SK-N-SH (cell line): ENCODE measurements at regions not wholly inside any gene's neighbourhood (a gene's known extent, or its start where the extent isn't known, plus 50 kb on each side); places are given as distances from the start of the nearest gene placed in this dataset.
"Not testable (repeated sequence)": the region's sequence is repeated elsewhere in the genome, so short reads cannot be mapped to it uniquely, and the experiment has no call there.

Experiments used
- CTCF ChIA-PET: fragments of 300-600, 350-600 bp; formaldehyde crosslinking; extraction: SDS; loops from one replicate; lab custom pipeline; 2021; lab: Yijun Ruan, JAX
- POLR2A ChIA-PET: fragments of 350-600 bp; sonication (Branson Sonifier 250); formaldehyde crosslinking; extraction: SDS; loops from one replicate; lab custom pipeline; 2020; ENCODE audit warnings: antibody characterized with exemption, inconsistent platforms; lab: Yijun Ruan, JAX
- DNase-seq: peaks from one replicate; pipeline ENCODE4 v3.0.0; 2012
- H2AFZ ChIP-seq: fragments of 200-600 bp; sonication (generic); 2 replicates; pipeline ENCODE4 v1.8.1; 2016; ENCODE audit warnings: antibody characterized with exemption, mild to moderate bottlenecking, low read depth
- H3F3A ChIP-seq: fragments of 200-600 bp; sonication (generic); replicated peaks from 2 replicates; pipeline ENCODE3; 2016; ENCODE audit warnings: antibody characterized with exemption, mild to moderate bottlenecking; ENCODE audit not compliant: insufficient read depth
- H3K27ac ChIP-seq, 2 experiments: fragments of 200-500 bp in 1 of 2; fragments of 200-600 bp in 1 of 2; sonication (Bioruptor generic) in 1 of 2; sonication (generic), shearing (Covaris generic) in 1 of 2; 2 replicates each; pipeline versions ENCODE4 v1.5.1 to v1.6.1; 2014 to 2016; ENCODE audit warnings: low read depth in 2 of 2, inconsistent platforms in 1 of 2, low read length in 1 of 2, mild to moderate bottlenecking in 1 of 2, mixed read lengths in 1 of 2
- H3K27me3 ChIP-seq: fragments of 200-600 bp; sonication (generic), shearing (Covaris generic); 2 replicates; pipeline ENCODE4 v1.6.1; 2016; ENCODE audit warnings: mixed run types; ENCODE audit not compliant: insufficient read depth
- H3K36me3 ChIP-seq, 2 experiments: fragments of 200-500 bp in 1 of 2; fragments of 200-600 bp in 1 of 2; sonication (Bioruptor generic) in 1 of 2; sonication (generic) in 1 of 2; replicated peaks in 1 of 2; 2 replicates each; pipeline versions ENCODE3 to v1.5.1; 2014 to 2016; ENCODE audit warnings: low read length in 1 of 2, mild to moderate bottlenecking in 1 of 2; ENCODE audit not compliant: insufficient read depth in 2 of 2, control insufficient read depth in 1 of 2
- H3K4me1 ChIP-seq, 2 experiments: fragments of 200-500 bp in 1 of 2; fragments of 200-600 bp in 1 of 2; sonication (Bioruptor generic) in 1 of 2; sonication (generic), shearing (Covaris generic) in 1 of 2; 2 replicates each; pipeline versions ENCODE4 v1.5.1 to v1.6.1; 2014 to 2016; ENCODE audit warnings: low read depth in 1 of 2, low read length in 1 of 2, mixed run types in 1 of 2; ENCODE audit not compliant: insufficient read depth in 2 of 2, control insufficient read depth in 1 of 2
- H3K4me2 ChIP-seq: fragments of 200-600 bp; sonication (generic), shearing (Covaris generic); 2 replicates; pipeline ENCODE4 v1.6.1; 2017; ENCODE audit warnings: mixed run types
- H3K4me3 ChIP-seq, 2 experiments: fragments of 200-500 bp in 1 of 2; fragments of 200-600 bp in 1 of 2; sonication (Bioruptor generic) in 1 of 2; sonication (generic), shearing (Covaris generic) in 1 of 2; 2 replicates each; pipeline versions ENCODE4 v1.5.1 to v1.8.1; 2014 to 2016; ENCODE audit warnings: low read depth in 2 of 2, inconsistent platforms in 1 of 2, low read length in 1 of 2, mild to moderate bottlenecking in 1 of 2, mixed read lengths in 1 of 2, moderate library complexity in 1 of 2
- H3K79me2 ChIP-seq: fragments of 200-600 bp; sonication (generic); 2 replicates; pipeline ENCODE4 v1.8.1; 2017; ENCODE audit warnings: mild to moderate bottlenecking; ENCODE audit not compliant: insufficient read depth
- H3K9ac ChIP-seq: fragments of 200-600 bp; sonication (generic); 2 replicates; pipeline ENCODE4 v1.6.1; 2017; ENCODE audit warnings: mixed run types
- H3K9me2 ChIP-seq: fragments of 200-600 bp; sonication (generic); 2 replicates; pipeline ENCODE4 v1.6.1; 2017; ENCODE audit warnings: mixed run types
- H3K9me3 ChIP-seq: fragments of 200-600 bp; sonication (generic); 2 replicates; pipeline ENCODE4 v1.6.1; 2017; ENCODE audit warnings: mixed run types, mild to moderate bottlenecking, moderate library complexity
- H4K20me1 ChIP-seq: fragments of 200-600 bp; sonication (generic); 2 replicates; pipeline ENCODE4 v1.6.1; 2017; ENCODE audit warnings: mild to moderate bottlenecking, mixed run types; ENCODE audit not compliant: insufficient read depth
- EP300 ChIP-seq, 2 experiments: IDR thresholded peaks; 2 replicates each; pipeline versions ENCODE4 v1.4.0 to v1.6.1; 2012; ENCODE audit warnings: borderline replicate concordance in 1 of 2, low read depth in 1 of 2, low read length in 1 of 2
- FOSL2 ChIP-seq: IDR thresholded peaks from 2 replicates; pipeline ENCODE4 v1.4.0; 2012; ENCODE audit warnings: low read depth, mild to moderate bottlenecking, moderate library complexity, borderline replicate concordance
- GABPA ChIP-seq: IDR thresholded peaks from 2 replicates; pipeline ENCODE4 v1.4.0; 2012; ENCODE audit warnings: low read depth, mild to moderate bottlenecking
- JUND ChIP-seq: IDR thresholded peaks from 2 replicates; pipeline ENCODE4 v1.4.0; 2012
- MXI1 ChIP-seq: IDR thresholded peaks from 2 replicates; pipeline ENCODE4 v1.6.1; 2012; ENCODE audit warnings: mild to moderate bottlenecking, low read depth, low read length, improper control_type of control experiment
- POLR2AphosphoS5 ChIP-seq: IDR thresholded peaks from 2 replicates; pipeline ENCODE4 v1.6.1; 2012; ENCODE audit warnings: low read depth, low read length
- RAD21 ChIP-seq: IDR thresholded peaks from 2 replicates; pipeline ENCODE4 v1.6.1; 2012; ENCODE audit warnings: mild to moderate bottlenecking, low read length
- REST ChIP-seq: IDR thresholded peaks from 2 replicates; pipeline ENCODE4 v1.6.1; 2012; ENCODE audit warnings: mild to moderate bottlenecking, low read depth, low read length, moderate library complexity
- WGBS: methylation state at CpG from one replicate; pipeline ENCODE4 v1.1.6; 2017; ENCODE audit warnings: low lambda C conversion rate; 5-methylcytosine and 5-hydroxymethylcytosine counted together
- TF ChIP-seq, protein P1 (sequence below): fragments of 150-350 bp; IDR thresholded peaks from 2 replicates; pipeline ENCODE4 v1.6.1; 2017; ENCODE audit warnings: antibody characterized with exemption, low read length, low read depth, borderline replicate concordance
- TF ChIP-seq, protein P2 (sequence below): fragments of 150-350 bp; IDR thresholded peaks from 2 replicates; pipeline ENCODE4 v1.6.1; 2016; ENCODE audit warnings: mild to moderate bottlenecking, low read depth, low read length

DNA sequence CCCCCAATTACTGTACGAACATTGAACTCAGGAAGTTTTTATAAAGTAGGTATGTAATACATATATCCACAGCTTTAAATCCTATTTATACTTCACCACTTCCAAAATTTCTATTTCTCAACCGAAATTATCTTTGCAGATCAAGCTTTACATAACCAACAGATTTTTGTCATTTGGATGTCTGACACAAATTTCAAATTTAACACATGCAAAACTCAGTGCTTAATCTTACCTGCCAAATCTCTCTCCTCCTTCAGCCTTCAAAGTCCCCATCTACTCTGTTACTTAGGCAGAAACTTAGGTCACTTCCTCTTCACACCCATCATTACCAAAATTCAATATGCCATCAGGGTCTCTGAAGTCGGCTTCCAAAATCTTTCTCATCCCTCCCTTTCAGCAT lies 990.1 kb upstream of the NRXN1 start (continued):
- TF ChIP-seq, protein P1, sequence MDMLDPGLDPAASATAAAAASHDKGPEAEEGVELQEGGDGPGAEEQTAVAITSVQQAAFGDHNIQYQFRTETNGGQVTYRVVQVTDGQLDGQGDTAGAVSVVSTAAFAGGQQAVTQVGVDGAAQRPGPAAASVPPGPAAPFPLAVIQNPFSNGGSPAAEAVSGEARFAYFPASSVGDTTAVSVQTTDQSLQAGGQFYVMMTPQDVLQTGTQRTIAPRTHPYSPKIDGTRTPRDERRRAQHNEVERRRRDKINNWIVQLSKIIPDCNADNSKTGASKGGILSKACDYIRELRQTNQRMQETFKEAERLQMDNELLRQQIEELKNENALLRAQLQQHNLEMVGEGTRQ = no peak
- TF ChIP-seq RAD21 (no peak), JUND (no peak), GABPA (no peak), FOSL2 (no peak), EP300 (IDR thresholded peaks at IDR 0.05; ENCODE audit: borderline replicate concordance in 1 of 2, low read depth in 1 of 2, low read length in 1 of 2) (no peak)

GRCh38 chr2:52017646-52018235 lies 985.8 kb upstream of the NRXN1 start:
- no peaks in the 10 kb centered on the region for H3K79me2 ChIP-seq
- no peak overlapping the region for H3K27ac ChIP-seq
- H3K4me2 ChIP-seq = no peak overlapping the region
- no peaks in the 10 kb centered on the region for H3K4me1 ChIP-seq
- H3K36me3 ChIP-seq = no peaks in the 10 kb centered on the region
- H3K27me3 ChIP-seq = no peaks in the 10 kb centered on the region
- H3F3A ChIP-seq = no peaks in the 10 kb centered on the region
- ChIA-PET CTCF (no interaction called here), POLR2A (no interaction called here)
- no peaks in the 10 kb centered on the region for H3K9me2 ChIP-seq
- H3K4me3 ChIP-seq = no peak overlapping the region
- no peak for DNase-seq
- no peaks in the 10 kb centered on the region for H3K9me3 ChIP-seq
- WGBS = 48% methylated on average over 5 of the region's 7 CpGs
- H2AFZ ChIP-seq = no peak overlapping the region
- no peak overlapping the region for H3K9ac ChIP-seq
- no peaks in the 10 kb centered on the region for H4K20me1 ChIP-seq
- TF ChIP-seq MXI1 (no peak), POLR2AphosphoS5 (no peak), REST (no peak)
- TF ChIP-seq, protein P2, sequence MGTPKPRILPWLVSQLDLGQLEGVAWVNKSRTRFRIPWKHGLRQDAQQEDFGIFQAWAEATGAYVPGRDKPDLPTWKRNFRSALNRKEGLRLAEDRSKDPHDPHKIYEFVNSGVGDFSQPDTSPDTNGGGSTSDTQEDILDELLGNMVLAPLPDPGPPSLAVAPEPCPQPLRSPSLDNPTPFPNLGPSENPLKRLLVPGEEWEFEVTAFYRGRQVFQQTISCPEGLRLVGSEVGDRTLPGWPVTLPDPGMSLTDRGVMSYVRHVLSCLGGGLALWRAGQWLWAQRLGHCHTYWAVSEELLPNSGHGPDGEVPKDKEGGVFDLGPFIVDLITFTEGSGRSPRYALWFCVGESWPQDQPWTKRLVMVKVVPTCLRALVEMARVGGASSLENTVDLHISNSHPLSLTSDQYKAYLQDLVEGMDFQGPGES = no peak

GRCh38 chr2:52006821-52007366 lies 975.0 kb upstream of the NRXN1 start:
- H3K4me2 ChIP-seq, H3K9me2 ChIP-seq, DNase-seq, H3K27ac ChIP-seq, H3K9me3 ChIP-seq, POLR2A ChIA-PET, H2AFZ ChIP-seq, H3K27me3 ChIP-seq, H4K20me1 ChIP-seq, H3K79me2 ChIP-seq, CTCF ChIA-PET, H3K9ac ChIP-seq, H3K4me3 ChIP-seq, H3K36me3 ChIP-seq, H3K4me1 ChIP-seq, H3F3A ChIP-seq: not testable (repeated sequence)
- 75% methylated on average over 8 of the region's 32 CpGs for WGBS
